Panc1 (cell line): ENCODE measurements at regions not wholly inside any gene's neighbourhood (a gene's known extent, or its start where the extent isn't known, plus 50 kb on each side); places are given as distances from the start of the nearest gene placed in this dataset.

Source experiments
- SIN3A ChIP-seq: IDR thresholded peaks from 2 replicates; pipeline ENCODE4 v1.6.1; 2012; ENCODE audit warnings: low read depth, mild to moderate bottlenecking, low read length, moderate library complexity, borderline replicate concordance; ENCODE audit not compliant: insufficient read depth
- TCF7L2 ChIP-seq: IDR thresholded peaks from 2 replicates; pipeline ENCODE4 v1.6.1; 2011; ENCODE audit warnings: mild to moderate bottlenecking, low read depth, low read length, inconsistent platforms
- TF ChIP-seq, protein P1 (sequence below): fragments of 450-650 bp; IDR thresholded peaks from 2 replicates; pipeline ENCODE4 v1.5.1; 2017; ENCODE audit warnings: mild to moderate bottlenecking

DNA sequence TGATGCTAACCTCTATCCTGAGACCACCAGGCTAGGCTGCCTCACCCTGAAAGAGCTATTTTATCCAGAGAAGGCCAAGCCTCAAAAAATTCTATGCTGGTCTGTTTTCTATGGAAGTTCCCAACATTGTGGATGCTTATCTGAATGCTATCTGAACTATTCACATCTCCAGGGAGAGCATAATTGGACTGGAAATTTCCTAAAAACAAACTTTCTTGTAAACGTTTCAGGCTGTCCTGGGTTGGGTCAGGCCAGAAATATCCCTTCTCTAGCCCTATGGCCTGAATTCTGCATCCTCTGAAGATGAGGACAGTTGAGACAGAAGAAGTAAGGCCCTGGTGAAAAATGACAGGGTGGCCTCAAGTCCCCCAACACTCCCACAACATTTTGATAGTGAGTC lies 706.4 kb upstream of the NR2F2 start:
- TF ChIP-seq, protein P1, sequence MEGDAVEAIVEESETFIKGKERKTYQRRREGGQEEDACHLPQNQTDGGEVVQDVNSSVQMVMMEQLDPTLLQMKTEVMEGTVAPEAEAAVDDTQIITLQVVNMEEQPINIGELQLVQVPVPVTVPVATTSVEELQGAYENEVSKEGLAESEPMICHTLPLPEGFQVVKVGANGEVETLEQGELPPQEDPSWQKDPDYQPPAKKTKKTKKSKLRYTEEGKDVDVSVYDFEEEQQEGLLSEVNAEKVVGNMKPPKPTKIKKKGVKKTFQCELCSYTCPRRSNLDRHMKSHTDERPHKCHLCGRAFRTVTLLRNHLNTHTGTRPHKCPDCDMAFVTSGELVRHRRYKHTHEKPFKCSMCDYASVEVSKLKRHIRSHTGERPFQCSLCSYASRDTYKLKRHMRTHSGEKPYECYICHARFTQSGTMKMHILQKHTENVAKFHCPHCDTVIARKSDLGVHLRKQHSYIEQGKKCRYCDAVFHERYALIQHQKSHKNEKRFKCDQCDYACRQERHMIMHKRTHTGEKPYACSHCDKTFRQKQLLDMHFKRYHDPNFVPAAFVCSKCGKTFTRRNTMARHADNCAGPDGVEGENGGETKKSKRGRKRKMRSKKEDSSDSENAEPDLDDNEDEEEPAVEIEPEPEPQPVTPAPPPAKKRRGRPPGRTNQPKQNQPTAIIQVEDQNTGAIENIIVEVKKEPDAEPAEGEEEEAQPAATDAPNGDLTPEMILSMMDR: no peak
- TF ChIP-seq SIN3A: no peak
- no peak for TF ChIP-seq TCF7L2
